NCI-H510A treated with DMSO at 0.1 percent for 48 hours (cell line): ENCODE measurements at regions not wholly inside any gene's neighbourhood (a gene's known extent, or its start where the extent isn't known, plus 50 kb on each side); places are given as distances from the start of the nearest gene placed in this dataset.
A peak's percentile ranks its signal among the peaks of the same experiment; 100 is the strongest.
"Not testable (repeated sequence)": the region's sequence is repeated elsewhere in the genome, so short reads cannot be mapped to it uniquely, and the experiment has no call there.

ENCODE experiments used
- DNase-seq: peaks from one replicate; lab custom pipeline; 2025; lab: John Stamatoyannopoulos, UW

GRCh38 chr3:77707281-77707680, 667.4 kb downstream of the ROBO2 start:
- DNase-seq = no peak

- no peak for DNase-seq
Observed at GRCh38 chr3:77709155-77709554, 669.3 kb downstream of the ROBO2 start.

- no peak for DNase-seq
Observed at GRCh38 chr3:77718311-77718710, 678.4 kb downstream of the ROBO2 start.

GRCh38 chr3:77720460-77720971, 680.6 kb downstream of the ROBO2 start:
- no peak for DNase-seq

- no peak for DNase-seq
Observed at GRCh38 chr3:77726517-77726916, 686.6 kb downstream of the ROBO2 start.

GRCh38 chr3:77746048-77746447, 706.1 kb downstream of the ROBO2 start:
- no peak for DNase-seq

GRCh38 chr3:77746892-77747291, 707.0 kb downstream of the ROBO2 start:
- no peak for DNase-seq

- not testable (repeated sequence) for DNase-seq
Observed at GRCh38 chr3:77756397-77756975, 716.6 kb downstream of the ROBO2 start.

- no peak for DNase-seq
Observed at GRCh38 chr3:77772459-77772858, 732.6 kb downstream of the ROBO2 start.

GRCh38 chr3:77773084-77773483, 733.2 kb downstream of the ROBO2 start:
- no peak for DNase-seq

GRCh38 chr3:77780278-77780996, 740.5 kb downstream of the ROBO2 start:
- no peak for DNase-seq

GRCh38 chr3:77786216-77786615, 746.3 kb downstream of the ROBO2 start:
- no peak for DNase-seq

GRCh38 chr3:77795013-77795412, 755.1 kb downstream of the ROBO2 start:
- DNase-seq = peak; percentile 39

GRCh38 chr3:77799278-77799677, 759.4 kb downstream of the ROBO2 start:
- no peak for DNase-seq

- DNase-seq = no peak
Observed at GRCh38 chr3:77800893-77801292, 761.0 kb downstream of the ROBO2 start.

GRCh38 chr3:77807312-77807711, 767.4 kb downstream of the ROBO2 start:
- DNase-seq = no peak

- DNase-seq = no peak
Observed at GRCh38 chr3:77814845-77815244, 774.9 kb downstream of the ROBO2 start.

- DNase-seq = no peak
Observed at GRCh38 chr3:77815467-77815866, 775.6 kb downstream of the ROBO2 start.

GRCh38 chr3:77816366-77816765, 776.5 kb downstream of the ROBO2 start:
- no peak for DNase-seq

GRCh38 chr3:77825001-77825827, 785.3 kb downstream of the ROBO2 start:
- no peak for DNase-seq

GRCh38 chr3:77835921-77836320, 796.0 kb downstream of the ROBO2 start:
- no peak for DNase-seq

GRCh38 chr3:77837456-77838025, 797.6 kb downstream of the ROBO2 start:
- DNase-seq = no peak
